K562 (cell line): ENCODE measurements at regions not wholly inside any gene's neighbourhood (a gene's known extent, or its start where the extent isn't known, plus 50 kb on each side); places are given as distances from the start of the nearest gene placed in this dataset.

Experiments used
- BMI1 ChIP-seq: fragments of 150-350 bp; IDR thresholded peaks from 2 replicates; pipeline ENCODE4 v1.6.1; 2014; ENCODE audit warnings: low read length
- JUND ChIP-seq, 2 experiments: IDR thresholded peaks; 2 replicates in 1 of 2; 3 replicates in 1 of 2; pipeline ENCODE4 v1.6.1; 2011; ENCODE audit warnings: borderline replicate concordance in 2 of 2, low read depth in 2 of 2, low read length in 2 of 2, improper control_type of control experiment in 1 of 2, missing biosample characterization in 1 of 2, missing genetic modification characterization in 1 of 2, missing genetic modification reagents in 1 of 2
- ZNF347 ChIP-seq: fragments of 450-650 bp; formaldehyde crosslinking; IDR thresholded peaks from 2 replicates; pipeline ENCODE4 v1.4.0; 2020; ENCODE audit warnings: low read depth, mild to moderate bottlenecking, moderate library complexity
- TF ChIP-seq, protein P1 (sequence below): sonication (generic); formaldehyde crosslinking; IDR thresholded peaks from 2 replicates; pipeline ENCODE4 v1.8.1; 2023; ENCODE audit warnings: mild to moderate bottlenecking, missing genetic modification reagents, moderate library complexity

DNA sequence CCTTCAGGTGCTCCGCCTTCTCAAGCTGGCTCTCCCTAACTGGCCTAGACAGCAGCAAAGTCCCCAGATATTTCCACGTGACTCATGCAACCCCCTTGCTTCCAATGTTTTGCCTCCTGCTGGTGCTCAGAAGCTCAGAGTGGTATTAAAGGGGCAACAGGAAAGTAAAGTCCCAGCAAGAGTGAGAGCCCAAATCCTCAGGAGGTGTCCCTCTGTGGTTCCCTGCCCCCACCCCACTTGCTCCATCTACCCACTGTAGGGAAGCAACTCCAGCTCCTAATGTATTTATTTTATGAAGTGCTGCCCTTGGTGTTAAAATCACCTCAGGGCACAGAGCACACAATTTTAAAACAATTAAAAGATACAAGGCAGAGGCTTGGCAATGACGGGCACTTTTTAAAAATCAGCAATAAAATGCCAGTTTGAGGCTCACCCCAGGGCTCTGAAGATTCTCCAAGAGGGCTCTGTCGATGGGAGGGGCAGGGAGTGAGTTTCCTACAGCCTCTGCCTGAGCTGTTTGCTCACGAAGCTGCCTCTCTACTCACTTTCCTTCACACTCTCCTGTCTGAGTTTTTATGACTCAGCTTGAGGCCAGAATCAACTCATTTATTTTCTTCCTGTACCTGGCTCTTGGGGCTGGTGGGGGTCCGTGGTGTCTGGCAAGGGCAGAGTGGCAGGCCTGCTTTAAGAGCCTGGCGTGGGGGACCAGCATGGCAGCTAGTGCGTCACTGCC, 81.9 kb upstream of the MAX start:
- TF ChIP-seq BMI1: no peak
- TF ChIP-seq, protein P1, sequence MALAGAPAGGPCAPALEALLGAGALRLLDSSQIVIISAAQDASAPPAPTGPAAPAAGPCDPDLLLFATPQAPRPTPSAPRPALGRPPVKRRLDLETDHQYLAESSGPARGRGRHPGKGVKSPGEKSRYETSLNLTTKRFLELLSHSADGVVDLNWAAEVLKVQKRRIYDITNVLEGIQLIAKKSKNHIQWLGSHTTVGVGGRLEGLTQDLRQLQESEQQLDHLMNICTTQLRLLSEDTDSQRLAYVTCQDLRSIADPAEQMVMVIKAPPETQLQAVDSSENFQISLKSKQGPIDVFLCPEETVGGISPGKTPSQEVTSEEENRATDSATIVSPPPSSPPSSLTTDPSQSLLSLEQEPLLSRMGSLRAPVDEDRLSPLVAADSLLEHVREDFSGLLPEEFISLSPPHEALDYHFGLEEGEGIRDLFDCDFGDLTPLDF (CRISPR knock-in tag): no peak
- TF ChIP-seq ZNF347 (CRISPR knock-in tag): no peak
- TF ChIP-seq JUND (IDR thresholded peaks at IDR 0.05; ENCODE audit: borderline replicate concordance, low read depth, low read length): no peak
- no peak for TF ChIP-seq JUND (tag; IDR thresholded peaks at IDR 0.05; ENCODE audit: borderline replicate concordance, low read depth, low read length)
